Panc1 (cell line): ENCODE measurements at regions not wholly inside any gene's neighbourhood (a gene's known extent, or its start where the extent isn't known, plus 50 kb on each side); places are given as distances from the start of the nearest gene placed in this dataset.

ENCODE experiments used
- ATAC-seq: fragments of 200-7000 bp; cut with Tn5 transposase; 2 replicates; pipeline ENCODE4 v1.9.1; 2020; ENCODE audit warnings: mild to moderate bottlenecking, moderate library complexity
- BruUV-seq: library from RNA; stranded (reverse); fragments of 400-500 nt; replicated peaks from 2 replicates; lab custom pipeline; 2021; lab: Mats Ljungman, UMichigan
- CTCF ChIA-PET: fragments of 300-600 bp; sonication (Branson Sonifier 250); formaldehyde crosslinking; loops from one replicate; lab custom pipeline; 2022; ENCODE audit warnings: antibody characterized with exemption; lab: Charles Lee
- POLR2A ChIA-PET: fragments of 300-600 bp; sonication (Branson Sonifier 250); formaldehyde crosslinking; loops from one replicate; lab custom pipeline; 2022; ENCODE audit warnings: antibody characterized with exemption; lab: Charles Lee
- DNase-seq: peaks from one replicate; pipeline ENCODE4 v3.0.0-alpha.2; 2010; ENCODE audit warnings: low read depth, low spot score
- H3K27ac ChIP-seq: 2 replicates; pipeline ENCODE4 v1.5.1; 2011; ENCODE audit warnings: mild to moderate bottlenecking, low read length, inconsistent platforms
- H3K27me3 ChIP-seq: fragments of 200-500 bp; sonication (Bioruptor generic); 2 replicates; pipeline ENCODE4 v1.6.0; 2014; ENCODE audit warnings: low read length, inconsistent platforms; ENCODE audit not compliant: control insufficient read depth, insufficient read depth
- H3K36me3 ChIP-seq: fragments of 200-500 bp; sonication (Bioruptor generic); 2 replicates; pipeline ENCODE4 v1.5.1; 2014; ENCODE audit warnings: inconsistent platforms, mild to moderate bottlenecking, low read length, moderate library complexity; ENCODE audit not compliant: control insufficient read depth, insufficient read depth
- H3K4me1 ChIP-seq: 2 replicates; pipeline ENCODE4 v1.5.1; 2011; ENCODE audit warnings: inconsistent platforms, mild to moderate bottlenecking, low read length, moderate library complexity; ENCODE audit not compliant: control insufficient read depth, insufficient read depth
- H3K4me3 ChIP-seq, 2 experiments: 2 replicates each; pipeline ENCODE4 v1.5.1; 2011 to 2012; ENCODE audit warnings: low read depth in 2 of 2, low read length in 2 of 2, mild to moderate bottlenecking in 2 of 2, inconsistent platforms in 1 of 2, moderate library complexity in 1 of 2
- H3K9me3 ChIP-seq: fragments of 200-500 bp; sonication (Bioruptor generic); 2 replicates; pipeline ENCODE4 v1.5.1; 2014; ENCODE audit warnings: low read depth, mild to moderate bottlenecking, inconsistent platforms, low read length, moderate library complexity; ENCODE audit not compliant: control insufficient read depth, insufficient read depth
- POLR2AphosphoS5 ChIP-seq: IDR thresholded peaks from 2 replicates; pipeline ENCODE4 v1.6.1; 2012; ENCODE audit warnings: mild to moderate bottlenecking, low read depth, low read length, moderate library complexity
- SIN3A ChIP-seq: IDR thresholded peaks from 2 replicates; pipeline ENCODE4 v1.6.1; 2012; ENCODE audit warnings: low read depth, mild to moderate bottlenecking, low read length, moderate library complexity, borderline replicate concordance; ENCODE audit not compliant: insufficient read depth
- TCF7L2 ChIP-seq: IDR thresholded peaks from 2 replicates; pipeline ENCODE4 v1.6.1; 2011; ENCODE audit warnings: mild to moderate bottlenecking, low read depth, low read length, inconsistent platforms
- in situ Hi-C: cut with HindIII; loops from 2 replicates; pipeline ENCODE4 v1.10.0; 2016; ENCODE audit warnings: low sequenced_read_pairs, low pct_unique_long_range_greater_than_20kb
- intact Hi-C: fragments of 100-400 bp; cut with micrococcal nuclease; formaldehyde crosslinking; loops from one replicate; pipeline ENCODE4 v1.10.0; 2022; ENCODE audit not compliant: unreplicated experiment
- TF ChIP-seq, protein P1 (sequence below): fragments of 450-650 bp; IDR thresholded peaks from 2 replicates; pipeline ENCODE4 v1.5.1; 2017; ENCODE audit warnings: mild to moderate bottlenecking
- TF ChIP-seq, protein P2 (sequence below), 2 experiments: IDR thresholded peaks; 2 replicates each; pipeline ENCODE4 v1.6.1; 2011 to 2012; ENCODE audit warnings: low read depth in 2 of 2, control low read depth in 1 of 2, low read length in 1 of 2, mild to moderate bottlenecking in 1 of 2, moderate library complexity in 1 of 2; ENCODE audit not compliant: insufficient read depth in 1 of 2

DNA sequence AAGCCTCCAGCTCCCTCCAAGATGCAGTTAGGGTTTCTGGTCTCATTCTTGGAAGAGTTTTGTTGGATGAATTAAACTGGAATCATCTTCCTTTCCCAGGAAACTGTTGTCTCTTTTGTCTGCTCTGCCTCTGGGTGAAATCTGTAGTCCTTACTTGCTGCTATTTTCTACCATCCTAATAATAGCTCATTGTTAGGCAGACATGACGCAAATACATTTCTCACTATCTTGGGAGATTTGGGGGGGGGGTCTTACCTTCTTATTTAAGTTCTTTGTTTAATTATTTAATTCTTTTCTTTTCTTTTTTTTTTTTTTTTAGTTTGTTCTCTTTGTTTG, 85.4 kb upstream of the DUSP10 start:
- no peak for ATAC-seq
- in situ Hi-C loops, result no loop called here

DNA sequence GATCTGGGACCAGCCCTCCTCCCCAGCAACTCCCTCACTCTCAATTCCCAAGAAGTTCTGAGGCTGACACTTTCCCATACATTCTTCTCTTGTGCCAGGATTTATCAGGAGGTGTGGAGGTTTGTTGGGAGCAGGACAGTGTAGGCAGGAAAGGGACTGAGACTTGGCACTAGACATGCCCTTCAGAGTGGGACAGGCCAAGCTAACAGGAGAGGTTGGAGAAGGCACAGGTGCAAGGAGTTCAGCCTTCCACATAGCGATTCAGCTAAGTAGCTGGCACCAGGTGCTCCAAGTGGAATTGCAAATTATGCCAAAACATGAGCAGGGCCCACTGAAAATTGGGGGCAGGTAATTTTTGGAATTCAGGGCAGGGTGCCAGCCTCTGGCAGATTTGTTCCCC, 83.0 kb upstream of the DUSP10 start:
- TF ChIP-seq POLR2AphosphoS5 (no peak), TCF7L2 (no peak), SIN3A (no peak)
- TF ChIP-seq, protein P1, sequence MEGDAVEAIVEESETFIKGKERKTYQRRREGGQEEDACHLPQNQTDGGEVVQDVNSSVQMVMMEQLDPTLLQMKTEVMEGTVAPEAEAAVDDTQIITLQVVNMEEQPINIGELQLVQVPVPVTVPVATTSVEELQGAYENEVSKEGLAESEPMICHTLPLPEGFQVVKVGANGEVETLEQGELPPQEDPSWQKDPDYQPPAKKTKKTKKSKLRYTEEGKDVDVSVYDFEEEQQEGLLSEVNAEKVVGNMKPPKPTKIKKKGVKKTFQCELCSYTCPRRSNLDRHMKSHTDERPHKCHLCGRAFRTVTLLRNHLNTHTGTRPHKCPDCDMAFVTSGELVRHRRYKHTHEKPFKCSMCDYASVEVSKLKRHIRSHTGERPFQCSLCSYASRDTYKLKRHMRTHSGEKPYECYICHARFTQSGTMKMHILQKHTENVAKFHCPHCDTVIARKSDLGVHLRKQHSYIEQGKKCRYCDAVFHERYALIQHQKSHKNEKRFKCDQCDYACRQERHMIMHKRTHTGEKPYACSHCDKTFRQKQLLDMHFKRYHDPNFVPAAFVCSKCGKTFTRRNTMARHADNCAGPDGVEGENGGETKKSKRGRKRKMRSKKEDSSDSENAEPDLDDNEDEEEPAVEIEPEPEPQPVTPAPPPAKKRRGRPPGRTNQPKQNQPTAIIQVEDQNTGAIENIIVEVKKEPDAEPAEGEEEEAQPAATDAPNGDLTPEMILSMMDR, result no peak
- TF ChIP-seq, protein P2, sequence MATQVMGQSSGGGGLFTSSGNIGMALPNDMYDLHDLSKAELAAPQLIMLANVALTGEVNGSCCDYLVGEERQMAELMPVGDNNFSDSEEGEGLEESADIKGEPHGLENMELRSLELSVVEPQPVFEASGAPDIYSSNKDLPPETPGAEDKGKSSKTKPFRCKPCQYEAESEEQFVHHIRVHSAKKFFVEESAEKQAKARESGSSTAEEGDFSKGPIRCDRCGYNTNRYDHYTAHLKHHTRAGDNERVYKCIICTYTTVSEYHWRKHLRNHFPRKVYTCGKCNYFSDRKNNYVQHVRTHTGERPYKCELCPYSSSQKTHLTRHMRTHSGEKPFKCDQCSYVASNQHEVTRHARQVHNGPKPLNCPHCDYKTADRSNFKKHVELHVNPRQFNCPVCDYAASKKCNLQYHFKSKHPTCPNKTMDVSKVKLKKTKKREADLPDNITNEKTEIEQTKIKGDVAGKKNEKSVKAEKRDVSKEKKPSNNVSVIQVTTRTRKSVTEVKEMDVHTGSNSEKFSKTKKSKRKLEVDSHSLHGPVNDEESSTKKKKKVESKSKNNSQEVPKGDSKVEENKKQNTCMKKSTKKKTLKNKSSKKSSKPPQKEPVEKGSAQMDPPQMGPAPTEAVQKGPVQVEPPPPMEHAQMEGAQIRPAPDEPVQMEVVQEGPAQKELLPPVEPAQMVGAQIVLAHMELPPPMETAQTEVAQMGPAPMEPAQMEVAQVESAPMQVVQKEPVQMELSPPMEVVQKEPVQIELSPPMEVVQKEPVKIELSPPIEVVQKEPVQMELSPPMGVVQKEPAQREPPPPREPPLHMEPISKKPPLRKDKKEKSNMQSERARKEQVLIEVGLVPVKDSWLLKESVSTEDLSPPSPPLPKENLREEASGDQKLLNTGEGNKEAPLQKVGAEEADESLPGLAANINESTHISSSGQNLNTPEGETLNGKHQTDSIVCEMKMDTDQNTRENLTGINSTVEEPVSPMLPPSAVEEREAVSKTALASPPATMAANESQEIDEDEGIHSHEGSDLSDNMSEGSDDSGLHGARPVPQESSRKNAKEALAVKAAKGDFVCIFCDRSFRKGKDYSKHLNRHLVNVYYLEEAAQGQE (IDR thresholded peaks at IDR 0.05; ENCODE audit: insufficient read depth in 1 of 2, low read depth in 2 of 2, low read length in 1 of 2), result no peak
- Histone ChIP-seq H3K27ac (no peak overlapping the region), H3K9me3 (no peaks in the 10 kb centered on the region), H3K4me3 (no peak overlapping the region), H3K4me1 (no peaks in the 10 kb centered on the region), H3K27me3 (no peaks in the 10 kb centered on the region), H3K36me3 (no peaks in the 10 kb centered on the region)
- intact Hi-C loops, result no loop called here
- DNase-seq, result no peak
- no TSS peak for BruUV-seq
- no peak for ATAC-seq
- POLR2A ChIA-PET, result no interaction called here
- in situ Hi-C loops, result no loop called here
- CTCF ChIA-PET, result no interaction called here

More for the DNA sequence above, 85.4 kb upstream of the DUSP10 start:
- H3K27ac ChIP-seq, result no peak overlapping the region
- H3K4me1 ChIP-seq, result no peaks in the 10 kb centered on the region
- H3K4me3 ChIP-seq, result no peak overlapping the region
- no peaks in the 10 kb centered on the region for H3K27me3 ChIP-seq
- intact Hi-C loops, result no loop called here
- DNase-seq, result no peak
- TF ChIP-seq, protein P1, result no peak
- TF ChIP-seq, protein P2 (IDR thresholded peaks at IDR 0.05; ENCODE audit: insufficient read depth in 1 of 2, low read depth in 2 of 2, low read length in 1 of 2), result no peak
- TF ChIP-seq TCF7L2, result no peak
- TF ChIP-seq SIN3A, result no peak
- TF ChIP-seq POLR2AphosphoS5, result no peak
- ChIA-PET CTCF (no interaction called here), POLR2A (interaction anchor here (0.6 kb wide), 1 partner anchor 337 kb away, joined by 4 read pairs; no protein-coding TSS in a partner anchor)
- H3K36me3 ChIP-seq, result no peaks in the 10 kb centered on the region
- no TSS peak for BruUV-seq
- H3K9me3 ChIP-seq, result no peaks in the 10 kb centered on the region
